HCT116 (cell line): ENCODE measurements at regions not wholly inside any gene's neighbourhood (a gene's known extent, or its start where the extent isn't known, plus 50 kb on each side); places are given as distances from the start of the nearest gene placed in this dataset.

Source experiments
- JUND ChIP-seq: IDR thresholded peaks from 2 replicates; pipeline ENCODE4 v1.6.1; 2012
- POLR2A ChIP-seq: IDR thresholded peaks from 2 replicates; pipeline ENCODE4 v1.7.0; 2011; ENCODE audit warnings: borderline replicate concordance; ENCODE audit not compliant: insufficient read depth, insufficient read length; ENCODE audit errors: extremely low read depth
- POLR2AphosphoS5 ChIP-seq: IDR thresholded peaks from 2 replicates; pipeline ENCODE4 v1.6.1; 2011; ENCODE audit warnings: mild to moderate bottlenecking, low read depth, low read length, moderate library complexity
- RAD21 ChIP-seq: IDR thresholded peaks from 2 replicates; pipeline ENCODE4 v1.6.1; 2012; ENCODE audit warnings: low read depth, mild to moderate bottlenecking
- SRF ChIP-seq: IDR thresholded peaks from 2 replicates; pipeline ENCODE4 v1.6.1; 2012; ENCODE audit warnings: low read depth
- YY1 ChIP-seq: IDR thresholded peaks from 2 replicates; pipeline ENCODE4 v1.6.1; 2011; ENCODE audit warnings: low read length, low read depth, moderate library complexity, mild to moderate bottlenecking; ENCODE audit not compliant: insufficient replicate concordance; ENCODE audit errors: extremely low read depth
- ZFX ChIP-seq: fragments of 450-650 bp; IDR thresholded peaks from 2 replicates; pipeline ENCODE4 v1.6.1; 2017
- ZNF274 ChIP-seq: fragments of 200-500 bp; sonication (Bioruptor generic); IDR thresholded peaks from 2 replicates; pipeline ENCODE4 v1.6.1; 2014; ENCODE audit warnings: mild to moderate bottlenecking, low read depth, low read length, inconsistent platforms
- TF ChIP-seq, protein P1 (sequence below): IDR thresholded peaks from 2 replicates; pipeline ENCODE4 v1.6.1; 2012
- TF ChIP-seq, protein P2 (sequence below), 3 experiments: fragments of 200-600 bp in 1 of 3; sonication (generic) in 1 of 3; IDR thresholded peaks in 2 of 3; conservative IDR thresholded peaks in 1 of 3; 2 replicates each; pipeline ENCODE4 v1.5.1; 2012 to 2017; ENCODE audit warnings: low read depth in 2 of 3, low read length in 2 of 3, antibody characterized with exemption in 1 of 3, borderline replicate concordance in 1 of 3, control low read depth in 1 of 3, mild to moderate bottlenecking in 1 of 3, mixed read lengths in 1 of 3, mixed run types in 1 of 3, moderate library complexity in 1 of 3; ENCODE audit not compliant: insufficient read depth in 1 of 3
- TF ChIP-seq, protein P3 (sequence below): IDR thresholded peaks from 2 replicates; pipeline ENCODE4 v1.6.1; 2011; ENCODE audit warnings: mild to moderate bottlenecking, low read length, moderate library complexity; ENCODE audit not compliant: insufficient replicate concordance; ENCODE audit errors: extremely low read depth
- TF ChIP-seq, protein P4 (sequence below): IDR thresholded peaks from 2 replicates; pipeline ENCODE4 v1.6.1; 2012; ENCODE audit warnings: low read depth
- TF ChIP-seq, protein P5 (sequence below): IDR thresholded peaks from 2 replicates; pipeline ENCODE4 v1.6.1; 2012

DNA sequence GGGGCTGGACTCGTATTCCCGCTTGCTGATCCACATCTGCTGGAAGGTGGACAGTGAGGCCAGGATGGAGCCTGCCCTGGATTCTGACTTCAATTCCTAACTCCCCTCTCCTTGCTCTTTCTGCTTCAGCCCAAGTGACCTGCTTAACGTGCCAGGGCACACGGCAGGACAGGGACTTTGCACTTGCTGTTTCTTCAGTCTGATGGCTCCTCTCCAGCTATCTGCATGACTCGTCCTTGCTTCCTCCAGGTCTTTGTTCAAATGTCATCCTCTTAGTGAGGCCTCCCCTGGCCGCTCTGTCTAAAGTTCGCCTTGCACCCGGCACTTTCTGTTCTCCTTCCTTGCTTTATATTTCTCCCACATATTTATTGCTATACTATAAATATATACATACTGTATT, 357.6 kb downstream of the MTX2 start:
- TF ChIP-seq, protein P1, sequence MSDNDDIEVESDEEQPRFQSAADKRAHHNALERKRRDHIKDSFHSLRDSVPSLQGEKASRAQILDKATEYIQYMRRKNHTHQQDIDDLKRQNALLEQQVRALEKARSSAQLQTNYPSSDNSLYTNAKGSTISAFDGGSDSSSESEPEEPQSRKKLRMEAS = no peak
- TF ChIP-seq, protein P2, sequence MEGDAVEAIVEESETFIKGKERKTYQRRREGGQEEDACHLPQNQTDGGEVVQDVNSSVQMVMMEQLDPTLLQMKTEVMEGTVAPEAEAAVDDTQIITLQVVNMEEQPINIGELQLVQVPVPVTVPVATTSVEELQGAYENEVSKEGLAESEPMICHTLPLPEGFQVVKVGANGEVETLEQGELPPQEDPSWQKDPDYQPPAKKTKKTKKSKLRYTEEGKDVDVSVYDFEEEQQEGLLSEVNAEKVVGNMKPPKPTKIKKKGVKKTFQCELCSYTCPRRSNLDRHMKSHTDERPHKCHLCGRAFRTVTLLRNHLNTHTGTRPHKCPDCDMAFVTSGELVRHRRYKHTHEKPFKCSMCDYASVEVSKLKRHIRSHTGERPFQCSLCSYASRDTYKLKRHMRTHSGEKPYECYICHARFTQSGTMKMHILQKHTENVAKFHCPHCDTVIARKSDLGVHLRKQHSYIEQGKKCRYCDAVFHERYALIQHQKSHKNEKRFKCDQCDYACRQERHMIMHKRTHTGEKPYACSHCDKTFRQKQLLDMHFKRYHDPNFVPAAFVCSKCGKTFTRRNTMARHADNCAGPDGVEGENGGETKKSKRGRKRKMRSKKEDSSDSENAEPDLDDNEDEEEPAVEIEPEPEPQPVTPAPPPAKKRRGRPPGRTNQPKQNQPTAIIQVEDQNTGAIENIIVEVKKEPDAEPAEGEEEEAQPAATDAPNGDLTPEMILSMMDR (IDR thresholded peaks at IDR 0.05 in 2 of 3, conservative IDR thresholded peaks at IDR 0.05 in 1 of 3; ENCODE audit: borderline replicate concordance in 1 of 3, insufficient read depth in 1 of 3, low read depth in 2 of 3, low read length in 2 of 3) = no peak
- TF ChIP-seq ZFX (no peak), POLR2A (no peak), JUND (no peak), SRF (no peak), POLR2AphosphoS5 (no peak), ZNF274 (no peak), YY1 (no peak), RAD21 (no peak)
- TF ChIP-seq, protein P3, sequence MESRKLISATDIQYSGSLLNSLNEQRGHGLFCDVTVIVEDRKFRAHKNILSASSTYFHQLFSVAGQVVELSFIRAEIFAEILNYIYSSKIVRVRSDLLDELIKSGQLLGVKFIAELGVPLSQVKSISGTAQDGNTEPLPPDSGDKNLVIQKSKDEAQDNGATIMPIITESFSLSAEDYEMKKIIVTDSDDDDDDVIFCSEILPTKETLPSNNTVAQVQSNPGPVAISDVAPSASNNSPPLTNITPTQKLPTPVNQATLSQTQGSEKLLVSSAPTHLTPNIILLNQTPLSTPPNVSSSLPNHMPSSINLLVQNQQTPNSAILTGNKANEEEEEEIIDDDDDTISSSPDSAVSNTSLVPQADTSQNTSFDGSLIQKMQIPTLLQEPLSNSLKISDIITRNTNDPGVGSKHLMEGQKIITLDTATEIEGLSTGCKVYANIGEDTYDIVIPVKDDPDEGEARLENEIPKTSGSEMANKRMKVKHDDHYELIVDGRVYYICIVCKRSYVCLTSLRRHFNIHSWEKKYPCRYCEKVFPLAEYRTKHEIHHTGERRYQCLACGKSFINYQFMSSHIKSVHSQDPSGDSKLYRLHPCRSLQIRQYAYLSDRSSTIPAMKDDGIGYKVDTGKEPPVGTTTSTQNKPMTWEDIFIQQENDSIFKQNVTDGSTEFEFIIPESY = no peak
- TF ChIP-seq, protein P4, sequence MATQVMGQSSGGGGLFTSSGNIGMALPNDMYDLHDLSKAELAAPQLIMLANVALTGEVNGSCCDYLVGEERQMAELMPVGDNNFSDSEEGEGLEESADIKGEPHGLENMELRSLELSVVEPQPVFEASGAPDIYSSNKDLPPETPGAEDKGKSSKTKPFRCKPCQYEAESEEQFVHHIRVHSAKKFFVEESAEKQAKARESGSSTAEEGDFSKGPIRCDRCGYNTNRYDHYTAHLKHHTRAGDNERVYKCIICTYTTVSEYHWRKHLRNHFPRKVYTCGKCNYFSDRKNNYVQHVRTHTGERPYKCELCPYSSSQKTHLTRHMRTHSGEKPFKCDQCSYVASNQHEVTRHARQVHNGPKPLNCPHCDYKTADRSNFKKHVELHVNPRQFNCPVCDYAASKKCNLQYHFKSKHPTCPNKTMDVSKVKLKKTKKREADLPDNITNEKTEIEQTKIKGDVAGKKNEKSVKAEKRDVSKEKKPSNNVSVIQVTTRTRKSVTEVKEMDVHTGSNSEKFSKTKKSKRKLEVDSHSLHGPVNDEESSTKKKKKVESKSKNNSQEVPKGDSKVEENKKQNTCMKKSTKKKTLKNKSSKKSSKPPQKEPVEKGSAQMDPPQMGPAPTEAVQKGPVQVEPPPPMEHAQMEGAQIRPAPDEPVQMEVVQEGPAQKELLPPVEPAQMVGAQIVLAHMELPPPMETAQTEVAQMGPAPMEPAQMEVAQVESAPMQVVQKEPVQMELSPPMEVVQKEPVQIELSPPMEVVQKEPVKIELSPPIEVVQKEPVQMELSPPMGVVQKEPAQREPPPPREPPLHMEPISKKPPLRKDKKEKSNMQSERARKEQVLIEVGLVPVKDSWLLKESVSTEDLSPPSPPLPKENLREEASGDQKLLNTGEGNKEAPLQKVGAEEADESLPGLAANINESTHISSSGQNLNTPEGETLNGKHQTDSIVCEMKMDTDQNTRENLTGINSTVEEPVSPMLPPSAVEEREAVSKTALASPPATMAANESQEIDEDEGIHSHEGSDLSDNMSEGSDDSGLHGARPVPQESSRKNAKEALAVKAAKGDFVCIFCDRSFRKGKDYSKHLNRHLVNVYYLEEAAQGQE = no peak
- TF ChIP-seq, protein P5, sequence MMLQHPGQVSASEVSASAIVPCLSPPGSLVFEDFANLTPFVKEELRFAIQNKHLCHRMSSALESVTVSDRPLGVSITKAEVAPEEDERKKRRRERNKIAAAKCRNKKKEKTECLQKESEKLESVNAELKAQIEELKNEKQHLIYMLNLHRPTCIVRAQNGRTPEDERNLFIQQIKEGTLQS = no peak
